K562 (cell line): ENCODE measurements at regions not wholly inside any gene's neighbourhood (a gene's known extent, or its start where the extent isn't known, plus 50 kb on each side); places are given as distances from the start of the nearest gene placed in this dataset.

ENCODE experiments used
- BCOR ChIP-seq: fragments of 450-650 bp; IDR thresholded peaks from 2 replicates; pipeline ENCODE4 v1.6.1; 2016
- CBX8 ChIP-seq: fragments of 200-600 bp; sonication (generic); IDR thresholded peaks from 2 replicates; pipeline ENCODE4 v1.6.1; 2012; ENCODE audit warnings: borderline replicate concordance, mixed run types, low read depth, mild to moderate bottlenecking, moderate library complexity, mixed read lengths, low read length, control low read depth, inconsistent platforms; ENCODE audit not compliant: poor library complexity, severe bottlenecking; ENCODE audit errors: extremely low read depth
- ELF1 ChIP-seq: fragments of 200-800 bp; sonication (Bioruptor generic); IDR thresholded peaks from 2 replicates; pipeline ENCODE4 v1.6.1; 2016; ENCODE audit warnings: missing genetic modification characterization, missing compliant biosample characterization
- GABPA ChIP-seq: fragments of 200-800 bp; sonication (Bioruptor generic); conservative IDR thresholded peaks from 2 replicates; pipeline ENCODE4 v1.6.1; 2016; ENCODE audit warnings: low read depth, missing genetic modification characterization, missing compliant biosample characterization
- HDAC2 ChIP-seq: fragments of 450-650 bp; IDR thresholded peaks from 2 replicates; pipeline ENCODE4 v1.6.1; 2016; ENCODE audit warnings: mild to moderate bottlenecking
- HMBOX1 ChIP-seq: sonication (generic); IDR thresholded peaks from 2 replicates; pipeline ENCODE4 v1.6.1; 2016
- IRF1 ChIP-seq: sonication (generic); formaldehyde crosslinking; IDR thresholded peaks from 2 replicates; pipeline ENCODE4 v1.8.0; 2022; ENCODE audit warnings: missing genetic modification reagents, mild to moderate bottlenecking, borderline replicate concordance
- LEF1 ChIP-seq: fragments of 450-650 bp; IDR thresholded peaks from 2 replicates; pipeline ENCODE4 v1.6.1; 2016; ENCODE audit warnings: mild to moderate bottlenecking
- MAFK ChIP-seq: IDR thresholded peaks from 2 replicates; pipeline ENCODE4 v1.6.1; 2011; ENCODE audit warnings: low read length, improper control_type of control experiment
- REST ChIP-seq, 2 experiments: fragments of 450-650 bp; formaldehyde crosslinking in 1 of 2; IDR thresholded peaks; 2 replicates each; pipeline versions ENCODE4 v1.4.0 to v1.6.1; 2014 to 2020; ENCODE audit warnings: mild to moderate bottlenecking in 2 of 2, borderline replicate concordance in 1 of 2, low read depth in 1 of 2
- TCF3 ChIP-seq: sonication (generic); formaldehyde crosslinking; IDR thresholded peaks from 2 replicates; pipeline ENCODE4 v1.4.0; 2020; ENCODE audit warnings: mild to moderate bottlenecking, missing genetic modification reagents
- TCFL5 ChIP-seq: fragments of 250-450 bp; sonication (Bioruptor Pico); conservative IDR thresholded peaks from 2 replicates; pipeline ENCODE4 v1.6.1; 2021; ENCODE audit warnings: mild to moderate bottlenecking, moderate library complexity, matching md5 sums
- TEAD4 ChIP-seq, 2 experiments: sonication (generic) in 1 of 2; formaldehyde crosslinking in 1 of 2; IDR thresholded peaks; 2 replicates each; pipeline versions ENCODE4 v1.6.1 to v1.8.0; 2012 to 2022; ENCODE audit warnings: borderline replicate concordance in 1 of 2, inconsistent platforms in 1 of 2, low read length in 1 of 2, mild to moderate bottlenecking in 1 of 2, missing genetic modification reagents in 1 of 2
- ZFP36 ChIP-seq: fragments of 150-350 bp; IDR thresholded peaks from 2 replicates; pipeline ENCODE4 v1.6.1; 2018; ENCODE audit warnings: low read length, low read depth; ENCODE audit not compliant: partially characterized antibody
- ZNF197 ChIP-seq: fragments of 200-800 bp; sonication (Bioruptor generic); IDR thresholded peaks from 2 replicates; pipeline ENCODE4 v1.6.1; 2016; ENCODE audit warnings: low read depth, missing genetic modification characterization, missing compliant biosample characterization
- TF ChIP-seq, protein P1 (sequence below), 2 experiments: fragments of 450-650 bp; IDR thresholded peaks; 2 replicates each; pipeline ENCODE4 v1.6.1; 2016

- no peak for TF ChIP-seq HDAC2
- TF ChIP-seq, protein P1, sequence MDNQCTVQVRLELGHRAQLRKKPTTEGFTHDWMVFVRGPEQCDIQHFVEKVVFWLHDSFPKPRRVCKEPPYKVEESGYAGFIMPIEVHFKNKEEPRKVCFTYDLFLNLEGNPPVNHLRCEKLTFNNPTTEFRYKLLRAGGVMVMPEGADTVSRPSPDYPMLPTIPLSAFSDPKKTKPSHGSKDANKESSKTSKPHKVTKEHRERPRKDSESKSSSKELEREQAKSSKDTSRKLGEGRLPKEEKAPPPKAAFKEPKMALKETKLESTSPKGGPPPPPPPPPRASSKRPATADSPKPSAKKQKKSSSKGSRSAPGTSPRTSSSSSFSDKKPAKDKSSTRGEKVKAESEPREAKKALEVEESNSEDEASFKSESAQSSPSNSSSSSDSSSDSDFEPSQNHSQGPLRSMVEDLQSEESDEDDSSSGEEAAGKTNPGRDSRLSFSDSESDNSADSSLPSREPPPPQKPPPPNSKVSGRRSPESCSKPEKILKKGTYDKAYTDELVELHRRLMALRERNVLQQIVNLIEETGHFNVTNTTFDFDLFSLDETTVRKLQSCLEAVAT (IDR thresholded peaks at IDR 0.05) = no peak
- TF ChIP-seq IRF1 (CRISPR knock-in tag) = no peak
- TF ChIP-seq LEF1 = peak; percentile 42; the same call in 1 of the 2 replicates
- TF ChIP-seq TEAD4 (IDR thresholded peaks at IDR 0.05; ENCODE audit: low read length) = peak; percentile 63; the same call in 1 of the 2 replicates
- no peak for TF ChIP-seq TEAD4 (CRISPR knock-in tag; IDR thresholded peaks at IDR 0.05; ENCODE audit: borderline replicate concordance)
- no peak for TF ChIP-seq ZFP36
- no peak for TF ChIP-seq ELF1 (tag)
- peak; percentile 64 for TF ChIP-seq GABPA
- TF ChIP-seq HMBOX1 = no peak
- no peak for TF ChIP-seq TCF3 (CRISPR knock-in tag)
- TF ChIP-seq CBX8 = no peak
- no peak for TF ChIP-seq MAFK
- TF ChIP-seq TCFL5 (CRISPR knock-in tag) = no peak
- no peak for TF ChIP-seq REST (IDR thresholded peaks at IDR 0.05; ENCODE audit: borderline replicate concordance)
- TF ChIP-seq REST (CRISPR knock-in tag; IDR thresholded peaks at IDR 0.05; ENCODE audit: low read depth) = no peak
- no peak for TF ChIP-seq ZNF197 (CRISPR knock-in tag)
- no peak for TF ChIP-seq BCOR
These were observed 156.2 kb upstream of the EXOC2 start (continued) for GRCh38 chr6:849075-849506.
